Fibroblast of pulmonary artery (primary cell): ENCODE measurements at regions not wholly inside any gene's neighbourhood (a gene's known extent, or its start where the extent isn't known, plus 50 kb on each side); places are given as distances from the start of the nearest gene placed in this dataset.

Experiments
- DNase-seq: peaks from one replicate; pipeline ENCODE4 v3.0.0-alpha.2; 2010; ENCODE audit warnings: low read depth
- H3K4me3 ChIP-seq: replicated peaks from 2 replicates; pipeline ENCODE4 v1.5.1; 2011; ENCODE audit warnings: low read depth, mild to moderate bottlenecking, control low read depth, low read length, moderate library complexity
- TF ChIP-seq, protein P1 (sequence below): IDR thresholded peaks from 2 replicates; pipeline ENCODE4 v1.5.1; 2011; ENCODE audit warnings: mild to moderate bottlenecking, control low read depth, low read length, inconsistent platforms; ENCODE audit errors: missing control alignments

DNA sequence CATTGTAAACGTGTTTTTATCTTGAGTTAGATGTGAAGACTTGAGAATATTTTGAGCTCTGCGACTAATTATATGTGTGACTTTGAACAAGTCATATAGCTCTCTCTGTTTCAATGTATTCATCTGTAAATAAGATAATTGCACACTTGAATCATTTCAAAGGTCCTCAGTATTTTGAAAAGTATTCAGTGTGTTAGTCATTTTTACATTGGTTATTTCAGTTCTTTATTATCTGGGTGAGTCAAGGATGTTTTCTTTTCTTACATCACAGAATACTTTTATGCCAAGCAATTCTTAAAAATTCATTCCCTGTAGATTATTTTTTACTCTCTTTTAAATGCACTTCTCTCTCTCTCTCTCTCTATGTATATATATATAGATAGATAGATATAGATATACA is 1098.0 kb upstream of the ZEB2 start:
- TF ChIP-seq, protein P1, sequence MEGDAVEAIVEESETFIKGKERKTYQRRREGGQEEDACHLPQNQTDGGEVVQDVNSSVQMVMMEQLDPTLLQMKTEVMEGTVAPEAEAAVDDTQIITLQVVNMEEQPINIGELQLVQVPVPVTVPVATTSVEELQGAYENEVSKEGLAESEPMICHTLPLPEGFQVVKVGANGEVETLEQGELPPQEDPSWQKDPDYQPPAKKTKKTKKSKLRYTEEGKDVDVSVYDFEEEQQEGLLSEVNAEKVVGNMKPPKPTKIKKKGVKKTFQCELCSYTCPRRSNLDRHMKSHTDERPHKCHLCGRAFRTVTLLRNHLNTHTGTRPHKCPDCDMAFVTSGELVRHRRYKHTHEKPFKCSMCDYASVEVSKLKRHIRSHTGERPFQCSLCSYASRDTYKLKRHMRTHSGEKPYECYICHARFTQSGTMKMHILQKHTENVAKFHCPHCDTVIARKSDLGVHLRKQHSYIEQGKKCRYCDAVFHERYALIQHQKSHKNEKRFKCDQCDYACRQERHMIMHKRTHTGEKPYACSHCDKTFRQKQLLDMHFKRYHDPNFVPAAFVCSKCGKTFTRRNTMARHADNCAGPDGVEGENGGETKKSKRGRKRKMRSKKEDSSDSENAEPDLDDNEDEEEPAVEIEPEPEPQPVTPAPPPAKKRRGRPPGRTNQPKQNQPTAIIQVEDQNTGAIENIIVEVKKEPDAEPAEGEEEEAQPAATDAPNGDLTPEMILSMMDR, result no peak
- no peak overlapping the region for H3K4me3 ChIP-seq
- peak; percentile 35 for DNase-seq

DNA sequence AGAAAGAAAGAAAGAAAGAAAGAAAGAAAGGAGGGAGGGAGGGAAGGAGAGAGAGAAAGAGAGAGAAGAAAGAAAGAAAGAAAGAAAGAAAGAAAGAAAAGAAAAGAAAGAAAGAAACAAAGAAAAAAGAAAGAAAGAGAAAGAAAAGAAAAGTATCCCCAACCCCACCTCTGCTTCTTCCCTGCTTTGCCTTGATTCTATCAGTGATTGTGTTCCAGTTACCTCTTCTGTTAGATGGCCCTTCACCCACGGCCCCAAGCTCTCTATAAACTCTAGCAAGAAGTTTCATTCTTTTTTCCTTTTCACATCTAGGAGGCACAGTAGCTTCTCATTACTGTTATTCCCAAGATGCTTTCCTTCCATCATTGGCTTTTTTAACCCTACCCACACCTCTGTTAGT is 1097.5 kb upstream of the ZEB2 start:
- TF ChIP-seq, protein P1, result no peak
- H3K4me3 ChIP-seq, result no peak overlapping the region
- DNase-seq, result no peak

DNA sequence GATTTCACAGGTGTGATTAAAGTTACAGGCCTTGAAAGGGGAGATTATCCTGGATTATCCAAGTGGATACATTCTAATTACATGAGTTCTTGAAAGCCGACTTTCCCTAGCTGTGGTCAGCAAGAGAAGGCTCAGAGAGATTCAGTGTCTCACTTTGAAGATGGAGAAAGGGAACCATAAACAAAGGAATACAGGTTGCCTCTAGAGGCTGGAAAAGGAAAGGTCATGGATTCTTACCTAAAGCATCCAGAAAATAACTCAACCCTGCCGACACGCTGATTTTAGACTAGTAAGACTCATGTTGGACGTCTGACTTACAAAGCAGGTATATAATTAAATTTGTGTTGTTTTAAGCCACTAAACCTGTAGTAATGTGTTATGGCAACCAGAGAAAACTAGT is 1095.7 kb upstream of the ZEB2 start:
- no peak overlapping the region for H3K4me3 ChIP-seq
- TF ChIP-seq, protein P1, result no peak
- DNase-seq, result no peak

DNA sequence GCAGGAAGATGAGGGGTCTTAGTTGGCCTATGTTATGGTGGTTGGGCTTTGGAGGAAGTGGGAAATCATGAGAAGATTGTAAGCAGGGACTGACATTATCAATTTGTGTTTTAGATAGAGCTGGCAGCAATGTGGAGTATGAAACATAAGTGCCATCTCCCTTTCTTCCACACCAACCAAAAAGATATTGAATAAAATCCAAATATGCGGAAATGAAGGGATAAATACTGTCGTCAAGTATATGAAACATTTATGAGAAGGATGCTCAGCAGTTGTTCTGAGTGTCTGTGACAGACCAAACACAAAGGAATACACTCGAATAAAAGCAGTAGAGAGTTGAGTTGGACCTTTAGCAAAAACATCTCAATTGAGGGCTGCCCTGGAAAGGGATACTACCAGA is 1090.0 kb upstream of the ZEB2 start:
- TF ChIP-seq, protein P1, result no peak
- H3K4me3 ChIP-seq, result no peak overlapping the region
- DNase-seq, result no peak

DNA sequence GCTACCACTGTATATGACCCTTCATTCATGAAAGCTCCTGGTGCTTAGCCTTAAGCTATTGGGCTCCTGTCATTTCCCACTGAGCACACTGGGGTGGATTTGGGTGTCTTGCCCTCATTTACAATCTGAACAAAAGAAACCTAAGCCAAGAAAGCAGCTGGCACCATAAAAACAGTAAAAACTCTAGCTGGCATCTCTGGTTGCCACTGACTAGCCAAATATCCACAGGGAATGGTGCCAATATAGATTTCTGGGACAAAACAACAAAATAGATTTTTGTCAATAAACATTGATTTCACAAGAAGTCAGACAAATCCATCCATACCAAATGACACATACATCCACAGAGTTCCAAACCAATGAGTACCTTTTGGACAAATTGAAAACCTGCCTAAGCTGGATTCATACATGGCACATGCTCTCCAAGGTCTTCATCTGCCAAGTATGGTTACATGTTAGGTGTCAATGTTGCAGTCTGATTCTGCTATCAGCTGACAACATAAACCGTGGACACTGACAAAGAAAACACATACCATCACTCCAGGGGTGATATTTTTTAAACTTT is 1081.5 kb upstream of the ZEB2 start:
- DNase-seq, result no peak
- H3K4me3 ChIP-seq, result no peak overlapping the region
- TF ChIP-seq, protein P1, result no peak

DNA sequence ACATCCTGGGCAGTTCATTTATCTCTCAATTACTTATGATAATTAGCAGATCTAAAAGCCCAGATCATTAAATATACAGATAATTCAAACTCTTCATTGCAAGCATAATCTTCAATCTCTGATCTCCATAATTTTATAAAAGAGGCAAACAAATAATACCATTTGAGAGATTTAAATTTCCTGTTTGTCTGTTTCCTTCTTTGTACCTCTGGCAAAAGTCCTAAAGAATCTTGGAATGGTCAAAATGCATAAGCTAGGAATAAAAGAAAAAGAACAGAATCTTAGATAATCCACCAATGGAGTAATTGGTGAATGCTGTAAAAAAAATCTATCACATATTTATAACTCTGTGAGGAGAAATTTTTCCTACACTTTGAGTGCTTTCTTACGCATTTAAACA is 1080.9 kb upstream of the ZEB2 start:
- DNase-seq, result no peak
- TF ChIP-seq, protein P1, result no peak
- H3K4me3 ChIP-seq, result no peak overlapping the region

DNA sequence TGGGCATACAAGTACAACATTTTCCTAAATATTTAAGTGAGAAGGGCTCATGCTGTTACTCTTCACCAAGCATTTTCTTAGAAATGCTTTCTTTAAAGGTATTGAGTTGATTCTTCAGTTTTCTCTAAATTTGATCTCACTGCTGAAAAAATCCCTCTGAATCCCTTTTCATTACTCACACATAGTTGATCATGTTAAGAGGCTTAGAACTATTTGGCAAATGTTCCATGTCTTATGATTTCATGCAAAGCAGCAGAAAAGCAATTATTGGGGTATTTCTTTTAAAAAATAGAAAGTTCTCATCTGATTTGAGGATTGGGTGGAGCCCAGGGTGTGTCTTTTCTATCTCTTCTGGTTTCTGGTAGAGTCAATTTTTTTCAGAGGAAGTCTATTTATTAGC is 1079.8 kb upstream of the ZEB2 start:
- TF ChIP-seq, protein P1, result no peak

More for the DNA sequence above, 1079.8 kb upstream of the ZEB2 start:
- no peak overlapping the region for H3K4me3 ChIP-seq
- no peak for DNase-seq
